ENCODE measurements at regions not wholly inside any gene's neighbourhood (a gene's known extent, or its start where the extent isn't known, plus 50 kb on each side); places are given as distances from the start of the nearest gene placed in this dataset.
"Not testable (repeated sequence)": the region's sequence is repeated elsewhere in the genome, so short reads cannot be mapped to it uniquely, and the experiment has no call there.

GRCh38 chr13:72585254-72585653, 142.2 kb downstream of the MZT1 start:
- DNase-seq, result no peak

DNA sequence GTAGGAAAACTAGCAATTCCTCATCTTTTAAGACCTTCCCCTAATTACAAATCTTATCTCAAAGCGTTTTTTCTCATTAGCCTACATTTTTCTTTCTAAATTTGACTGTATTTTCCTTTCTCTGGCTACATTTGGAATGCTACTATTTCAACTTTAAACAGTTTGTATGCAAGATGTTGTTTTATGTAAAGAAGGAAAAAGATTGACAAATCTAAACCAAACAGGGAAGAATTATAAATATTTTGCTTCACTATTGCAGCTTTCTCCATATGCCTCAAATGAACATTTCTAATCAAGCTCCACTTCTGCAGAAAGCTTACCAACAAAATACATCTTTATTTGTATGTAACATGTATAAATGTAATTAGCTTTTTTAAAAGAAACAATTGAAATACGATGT, 156.2 kb downstream of the MZT1 start:
- DNase-seq, result no peak

GRCh38 chr13:72570019-72570418, 157.4 kb downstream of the MZT1 start:
- no peak for DNase-seq

- DNase-seq, result no peak
Observed at GRCh38 chr13:72567566-72567965, 159.9 kb downstream of the MZT1 start.

- DNase-seq, result no peak
Observed at GRCh38 chr13:72566526-72566925, 160.9 kb downstream of the MZT1 start.

DNA sequence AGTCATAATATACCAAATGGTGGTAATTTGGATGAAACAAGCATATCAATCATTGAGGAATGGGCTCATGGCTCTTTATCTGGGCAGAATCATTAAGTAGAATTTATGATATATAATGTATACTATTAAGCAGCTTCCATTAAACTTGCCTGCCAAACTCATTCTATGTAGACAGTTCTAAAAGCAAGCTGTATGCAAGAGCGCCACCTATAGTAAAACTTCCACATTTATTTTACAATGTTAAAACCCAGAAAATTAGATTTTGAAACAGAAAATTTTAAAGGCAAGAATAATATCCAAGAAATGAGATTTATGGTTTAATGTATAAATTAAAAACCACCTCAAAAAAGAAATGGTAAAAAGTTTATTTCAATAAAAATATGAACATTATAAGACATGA, 161.5 kb downstream of the MZT1 start:
- DNase-seq, result peak; percentile 22 to 33

GRCh38 chr13:72562686-72563085, 164.7 kb downstream of the MZT1 start:
- no peak for DNase-seq

DNA sequence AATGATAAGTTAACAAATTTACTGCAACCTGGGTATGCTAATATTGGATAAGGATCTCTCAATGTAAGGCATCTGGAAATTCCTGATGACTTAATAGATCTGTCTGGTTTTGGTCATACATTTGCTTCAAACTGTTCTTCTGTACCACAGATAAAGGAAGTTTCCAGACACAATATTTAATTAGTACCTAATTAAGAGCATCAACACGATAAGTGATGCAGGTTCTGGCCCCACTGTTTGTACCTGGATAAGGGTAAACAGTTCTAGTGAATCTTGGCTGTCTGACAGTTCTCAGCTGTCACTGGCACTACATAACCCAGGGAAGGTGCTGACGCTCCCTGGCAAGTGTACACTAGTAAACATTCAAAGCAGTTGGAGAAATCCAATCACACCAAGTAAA, 165.6 kb downstream of the MZT1 start:
- no peak for DNase-seq

DNA sequence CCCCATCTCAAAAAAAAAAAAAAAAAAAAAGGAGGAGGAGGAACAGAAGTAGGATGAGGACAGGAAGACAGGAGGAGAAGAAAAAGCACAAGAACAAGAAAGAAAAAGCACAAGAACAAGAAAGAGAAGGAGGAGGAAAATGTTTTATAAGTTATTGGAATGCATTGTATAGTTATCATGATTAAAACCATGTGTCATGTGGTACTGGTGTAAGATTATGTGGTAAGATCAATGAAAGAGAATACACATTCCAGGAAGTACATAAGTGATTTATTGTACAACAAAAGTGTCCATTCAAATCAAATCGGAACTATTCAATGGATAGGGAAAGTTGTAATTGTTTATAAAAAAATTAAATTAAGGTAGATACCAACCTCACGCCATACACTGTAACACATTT, 167.7 kb downstream of the MZT1 start:
- DNase-seq, result no peak

DNA sequence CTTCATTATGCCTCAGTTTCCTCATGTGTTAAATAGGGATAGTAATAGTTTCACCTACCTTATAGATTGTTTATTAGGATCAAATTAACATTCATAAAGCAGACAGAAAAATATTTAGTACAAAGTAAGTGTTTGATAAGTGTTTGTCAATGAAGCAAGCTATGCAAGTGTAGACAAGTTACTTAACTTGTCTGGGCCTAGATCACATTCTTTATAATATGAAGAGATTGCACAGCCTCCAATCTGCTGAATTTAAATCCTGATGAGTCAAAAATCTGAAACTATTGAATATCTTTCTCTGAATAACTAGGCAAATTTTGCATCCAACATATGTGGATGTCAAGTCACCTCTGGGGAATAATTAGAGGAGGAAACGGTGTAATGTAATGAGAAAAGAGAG, 170.5 kb downstream of the MZT1 start:
- DNase-seq, result no peak

DNA sequence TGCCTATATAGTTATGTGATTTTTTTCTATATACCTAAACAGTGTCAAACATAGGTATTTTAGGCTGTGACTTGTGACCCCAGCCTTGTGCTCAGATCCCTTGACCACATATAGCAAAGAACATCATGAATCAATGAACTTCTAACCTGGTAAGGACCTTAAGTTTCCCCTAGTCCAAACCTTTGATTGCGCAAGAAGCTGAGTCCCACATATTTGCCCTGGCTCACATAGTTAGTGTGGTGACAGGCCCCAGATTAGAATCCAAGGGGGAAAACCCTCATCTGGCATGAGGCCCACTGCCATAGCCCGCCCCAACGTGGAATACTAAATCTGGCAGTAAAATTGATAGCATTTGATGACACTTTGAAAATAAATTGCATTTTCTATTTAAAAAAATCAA, 171.8 kb downstream of the MZT1 start:
- no peak for DNase-seq

DNA sequence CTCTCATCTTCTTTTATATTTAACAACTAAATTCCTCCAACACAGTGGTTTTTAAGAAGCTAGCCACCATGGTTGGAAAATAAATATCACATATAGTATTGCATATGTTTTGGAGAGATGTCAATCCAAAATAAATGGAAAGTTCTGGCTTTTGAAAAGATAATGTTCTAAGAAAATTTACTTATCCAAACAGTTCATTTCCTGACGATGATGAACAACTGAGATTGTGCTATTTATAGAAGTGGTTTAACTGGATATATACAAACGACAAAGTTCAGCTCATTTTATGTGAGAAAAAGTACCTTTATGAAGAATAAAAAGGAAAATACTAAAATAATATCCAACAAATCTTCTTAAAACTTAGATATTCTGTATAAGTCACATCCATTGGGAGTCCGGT, 174.7 kb downstream of the MZT1 start:
- no peak for DNase-seq

DNA sequence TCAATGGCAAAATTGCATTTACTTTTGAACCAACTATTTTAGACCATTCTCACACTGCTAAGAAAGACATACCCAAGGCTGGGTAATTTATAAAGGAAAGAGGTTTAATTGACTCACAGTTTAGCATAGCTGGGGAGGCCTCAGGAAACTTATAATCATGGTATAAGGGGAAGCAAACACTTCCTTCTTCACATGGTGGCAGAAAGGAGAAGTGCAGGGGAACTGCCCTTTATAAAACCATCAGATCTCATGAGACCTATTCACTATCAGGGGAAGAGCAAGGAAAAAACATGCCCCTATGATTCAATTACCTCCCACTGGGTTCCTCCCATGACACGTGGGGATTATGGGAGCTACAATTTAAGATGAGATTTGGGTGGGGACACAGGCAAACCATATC, 181.5 kb downstream of the MZT1 start:
- DNase-seq, result not testable (repeated sequence)

DNA sequence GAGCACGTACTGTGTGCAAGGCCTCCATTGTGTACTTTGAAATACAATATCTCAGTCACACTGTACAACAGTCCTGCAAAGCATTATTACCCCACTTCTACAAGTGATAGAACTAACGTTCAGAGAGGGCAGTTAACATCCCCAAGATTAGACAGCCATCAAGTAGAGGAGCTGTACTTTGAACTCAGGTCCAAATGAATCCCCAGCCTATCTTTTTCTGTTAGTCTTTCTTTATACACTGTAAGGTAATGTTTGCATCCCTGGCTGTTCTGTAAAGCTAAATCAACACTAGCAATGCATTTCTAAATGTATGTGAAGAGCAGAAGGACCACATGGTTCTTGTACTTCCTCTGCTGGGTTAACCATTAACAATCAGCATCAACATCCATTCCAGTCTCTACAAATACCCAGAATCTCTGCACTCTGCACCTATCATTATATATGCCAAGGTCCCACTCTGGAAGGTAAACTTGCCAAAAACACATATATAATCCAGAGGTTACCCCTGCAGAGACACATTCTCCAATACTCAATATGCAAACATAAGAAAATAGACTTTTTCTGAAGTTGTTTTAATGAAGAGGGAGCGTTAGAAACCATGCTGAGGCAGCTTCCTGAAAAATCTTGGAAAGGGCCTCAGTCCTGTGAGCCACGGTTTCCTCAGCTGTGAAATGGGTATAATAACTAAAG, 182.3 kb downstream of the MZT1 start:
- no peak for DNase-seq

- no peak for DNase-seq
Observed at GRCh38 chr13:72544042-72544441, 183.4 kb downstream of the MZT1 start.

- DNase-seq, result no peak
Observed at GRCh38 chr13:72542241-72542640, 185.2 kb downstream of the MZT1 start.

- DNase-seq, result no peak
Observed at GRCh38 chr13:72541674-72542073, 185.8 kb downstream of the MZT1 start.

DNA sequence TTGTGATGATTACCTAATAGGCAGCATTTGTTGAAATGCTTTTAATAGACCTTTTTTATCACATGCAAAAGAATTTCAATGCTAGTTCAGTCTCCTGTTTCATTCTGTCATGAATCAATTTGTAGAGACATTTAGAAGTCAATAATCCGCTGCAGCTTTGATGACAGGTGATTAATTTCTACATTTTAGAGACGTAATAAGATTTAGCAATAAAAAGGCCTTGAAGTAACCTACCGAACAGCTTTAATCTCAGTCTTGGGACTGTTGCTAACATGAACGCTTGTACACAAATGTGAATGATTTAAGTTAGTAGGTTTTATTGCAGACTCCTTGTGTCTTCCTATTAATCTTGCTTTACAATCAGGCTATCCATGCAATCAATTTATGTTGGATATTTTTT, 186.5 kb downstream of the MZT1 start:
- DNase-seq, result no peak

- DNase-seq, result no peak
Observed at GRCh38 chr13:72539925-72540324, 187.5 kb downstream of the MZT1 start.

DNA sequence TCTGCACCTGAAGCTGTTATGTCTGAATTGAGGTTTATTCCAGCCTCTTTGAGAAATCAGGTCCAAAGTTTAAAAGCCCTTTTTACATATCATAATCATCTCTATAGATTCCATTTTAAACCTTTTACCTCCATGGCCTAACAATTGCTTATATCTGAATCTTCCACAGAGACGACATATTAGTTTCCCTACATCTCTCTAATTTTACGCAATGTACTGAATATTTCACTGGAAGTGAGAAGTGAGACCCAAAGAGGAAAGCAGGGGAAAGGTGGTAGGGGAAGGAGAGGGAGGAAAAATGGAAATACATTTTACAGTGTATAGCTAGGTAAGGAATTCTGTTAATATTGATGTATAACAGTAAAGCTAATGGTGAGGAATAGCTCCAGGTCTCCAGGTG, 189.6 kb downstream of the MZT1 start:
- DNase-seq, result no peak

- DNase-seq, result no peak
Observed at GRCh38 chr13:72537395-72537780, 190.0 kb downstream of the MZT1 start.

DNA sequence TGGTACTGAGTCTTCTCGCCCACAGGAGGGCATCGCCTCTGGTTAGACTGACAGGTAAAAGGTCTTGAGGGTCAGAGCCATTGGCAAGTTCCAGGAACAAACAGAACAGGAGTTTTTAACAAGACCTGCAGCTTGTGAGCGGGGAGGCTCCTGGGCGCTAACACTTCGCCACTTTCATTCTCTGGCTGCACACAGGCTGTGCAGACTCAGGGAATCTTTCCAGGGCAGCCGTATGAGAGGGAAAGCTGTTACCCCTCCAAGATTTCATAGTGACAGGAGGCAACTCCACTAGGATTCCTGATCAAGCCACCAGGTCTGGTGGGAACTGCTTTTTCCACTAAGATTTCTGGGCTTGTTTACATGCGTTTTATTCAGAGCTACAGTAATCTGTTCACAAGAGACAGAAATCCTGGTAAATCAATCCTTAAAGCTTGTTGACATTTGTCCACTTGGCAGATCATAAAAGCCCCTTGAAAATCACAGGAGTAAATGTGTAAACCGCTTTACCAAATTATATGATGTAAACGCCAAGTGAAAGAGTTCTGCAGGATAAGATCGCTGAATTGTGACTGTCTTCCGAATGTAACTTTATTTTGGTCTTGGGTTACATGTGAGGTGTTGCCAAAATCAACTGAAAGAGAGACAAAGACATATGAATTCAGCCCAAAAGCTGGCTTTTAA, 190.6 kb downstream of the MZT1 start:
- no peak for DNase-seq

DNA sequence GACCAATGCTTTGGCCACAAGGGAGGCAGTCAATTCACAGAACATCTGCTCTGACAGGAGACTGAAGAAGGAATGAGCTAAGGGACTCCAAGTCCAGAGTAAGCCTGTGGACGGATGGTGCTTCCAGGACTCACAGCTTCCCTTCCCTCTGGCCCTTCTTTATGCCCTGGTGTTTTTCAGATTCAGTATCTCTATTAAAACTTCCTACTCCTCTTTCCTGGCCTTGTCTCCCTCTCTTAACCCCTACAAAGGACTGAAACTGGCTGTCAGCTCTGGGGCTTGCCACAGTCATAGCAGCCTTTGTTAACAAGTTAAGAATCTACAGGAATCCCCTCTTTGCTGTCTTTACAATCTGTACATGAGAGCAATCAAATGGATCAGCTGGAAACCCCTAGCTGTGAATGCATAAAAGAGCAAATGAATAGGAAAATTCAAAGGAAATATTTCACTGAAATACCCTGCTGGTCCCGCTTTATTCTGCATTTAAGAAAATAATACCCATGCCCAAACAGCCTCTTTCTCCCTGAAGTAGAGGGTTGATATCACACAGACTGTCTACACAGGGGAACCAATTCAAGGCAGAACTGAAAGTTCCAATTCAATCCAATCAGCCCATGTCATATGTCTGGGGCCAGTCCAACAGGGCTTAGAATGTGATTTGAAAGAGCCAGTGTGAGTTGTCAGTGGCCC, 192.3 kb downstream of the MZT1 start:
- no peak for DNase-seq

DNA sequence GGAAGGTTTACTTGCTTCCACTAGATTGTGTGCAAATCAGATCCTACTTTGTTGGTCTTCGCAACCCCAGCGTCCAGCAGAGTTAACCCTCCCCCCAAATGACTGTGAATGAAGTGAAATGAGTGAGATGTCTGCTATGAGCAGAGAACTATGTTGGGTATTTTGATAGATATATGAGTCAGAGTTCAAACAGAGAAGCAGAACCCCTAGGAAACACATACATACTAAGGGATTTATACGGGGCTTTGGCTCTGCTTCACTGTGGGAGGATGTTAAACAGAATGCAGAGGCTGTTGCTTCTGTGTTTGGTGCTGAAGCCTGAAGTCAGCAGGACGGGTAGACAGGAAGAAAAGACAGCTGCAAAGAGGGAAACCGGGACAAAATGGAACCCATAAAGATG, 197.0 kb downstream of the MZT1 start:
- no peak for DNase-seq
